HepG2 (cell line): ENCODE measurements at regions not wholly inside any gene's neighbourhood (a gene's known extent, or its start where the extent isn't known, plus 50 kb on each side); places are given as distances from the start of the nearest gene placed in this dataset.

Source experiments
- AHR ChIP-seq: IDR thresholded peaks from 2 replicates; pipeline ENCODE4 v1.6.1; 2018; ENCODE audit warnings: missing genetic modification reagents, missing compliant biosample characterization
- BCL3 ChIP-seq: sonication (generic); formaldehyde crosslinking; IDR thresholded peaks from 2 replicates; pipeline ENCODE4 v1.5.1; 2020; ENCODE audit warnings: mild to moderate bottlenecking, missing genetic modification reagents, moderate library complexity
- CHD2 ChIP-seq: IDR thresholded peaks from 2 replicates; pipeline ENCODE4 v1.6.1; 2011; ENCODE audit warnings: low read depth, low read length, improper control_type of control experiment
- HMGXB3 ChIP-seq: sonication (generic); formaldehyde crosslinking; IDR thresholded peaks from 2 replicates; pipeline ENCODE4 v1.4.0; 2020; ENCODE audit warnings: missing genetic modification reagents, borderline replicate concordance
- KDM2A ChIP-seq: sonication (generic); formaldehyde crosslinking; IDR thresholded peaks from 2 replicates; pipeline ENCODE4 v1.4.0; 2020; ENCODE audit warnings: low read depth, missing genetic modification reagents, borderline replicate concordance
- MXD4 ChIP-seq: IDR thresholded peaks from 2 replicates; pipeline ENCODE4 v1.6.1; 2016; ENCODE audit warnings: mild to moderate bottlenecking, missing biosample characterization, missing genetic modification reagents
- ONECUT2 ChIP-seq: sonication (generic); formaldehyde crosslinking; IDR thresholded peaks from 2 replicates; pipeline ENCODE4 v1.4.0; 2020; ENCODE audit warnings: missing genetic modification reagents
- PCBP2 ChIP-seq: fragments of 200-400 bp; formaldehyde crosslinking; optimal IDR thresholded peaks from 2 replicates; pipeline ENCODE3; 2018; ENCODE audit warnings: low read length, low read depth; ENCODE audit not compliant: poor library complexity, severe bottlenecking
- POGZ ChIP-seq: sonication (generic); formaldehyde crosslinking; IDR thresholded peaks from 2 replicates; pipeline ENCODE4 v1.4.0; 2020; ENCODE audit warnings: mild to moderate bottlenecking, missing genetic modification reagents
- SAFB2 ChIP-seq: sonication (generic); formaldehyde crosslinking; IDR thresholded peaks from 2 replicates; pipeline ENCODE4 v1.5.1; 2020; ENCODE audit warnings: missing genetic modification reagents, low read depth, mild to moderate bottlenecking, borderline replicate concordance
- SKIL ChIP-seq: sonication (generic); formaldehyde crosslinking; IDR thresholded peaks from 2 replicates; pipeline ENCODE4 v1.8.0; 2022; ENCODE audit warnings: missing genetic modification reagents, mild to moderate bottlenecking, moderate library complexity, borderline replicate concordance
- YEATS2 ChIP-seq: sonication (generic); formaldehyde crosslinking; IDR thresholded peaks from 2 replicates; pipeline ENCODE4 v1.4.0; 2020; ENCODE audit warnings: missing genetic modification reagents, borderline replicate concordance
- ZKSCAN5 ChIP-seq: sonication (generic); formaldehyde crosslinking; IDR thresholded peaks from 2 replicates; pipeline ENCODE4 v1.5.1; 2020; ENCODE audit warnings: mild to moderate bottlenecking, missing genetic modification reagents
- ZNF180 ChIP-seq: sonication (generic); formaldehyde crosslinking; IDR thresholded peaks from 2 replicates; pipeline ENCODE4 v1.4.0; 2020; ENCODE audit warnings: low read depth, missing genetic modification reagents, borderline replicate concordance
- ZNF510 ChIP-seq: sonication (generic); formaldehyde crosslinking; IDR thresholded peaks from 2 replicates; pipeline ENCODE4 v1.4.0; 2020; ENCODE audit warnings: low read depth, mild to moderate bottlenecking, missing genetic modification reagents
- ZNF550 ChIP-seq: sonication (generic); formaldehyde crosslinking; IDR thresholded peaks from 2 replicates; pipeline ENCODE4 v1.4.0; 2020; ENCODE audit warnings: mild to moderate bottlenecking, missing genetic modification reagents, borderline replicate concordance
- ZNF580 ChIP-seq: IDR thresholded peaks from 2 replicates; pipeline ENCODE4 v1.6.1; 2016; ENCODE audit warnings: low read depth, borderline replicate concordance
- ZNF652 ChIP-seq: IDR thresholded peaks from 2 replicates; pipeline ENCODE4 v1.6.1; 2016; ENCODE audit warnings: low read depth, borderline replicate concordance
- ZNF788 ChIP-seq: sonication (generic); formaldehyde crosslinking; IDR thresholded peaks from 2 replicates; pipeline ENCODE4 v1.5.0; 2020; ENCODE audit warnings: mild to moderate bottlenecking, missing genetic modification reagents, borderline replicate concordance
- ZNF816 ChIP-seq: sonication (generic); formaldehyde crosslinking; IDR thresholded peaks from 2 replicates; pipeline ENCODE4 v1.8.0; 2022; ENCODE audit warnings: missing genetic modification reagents, mild to moderate bottlenecking, borderline replicate concordance
- ZUFSP ChIP-seq: sonication (generic); formaldehyde crosslinking; IDR thresholded peaks from 2 replicates; pipeline ENCODE4 v1.9.0; 2021; ENCODE audit warnings: missing genetic modification reagents, mild to moderate bottlenecking, borderline replicate concordance

- no peak for TF ChIP-seq HMGXB3
- no peak for TF ChIP-seq SAFB2 (CRISPR knock-in tag)
- no peak for TF ChIP-seq ZKSCAN5 (CRISPR knock-in tag)
- no peak for TF ChIP-seq ZNF816
- no peak for TF ChIP-seq ZNF180 (CRISPR knock-in tag)
- peak; percentile 94 for TF ChIP-seq POGZ (CRISPR knock-in tag)
- no peak for TF ChIP-seq ZUFSP (CRISPR knock-in tag)
- TF ChIP-seq ZNF788 (CRISPR knock-in tag): peak; percentile 88; the same call in 1 of the 2 replicates
- TF ChIP-seq YEATS2: no peak
- TF ChIP-seq PCBP2: no peak
- peak; percentile 82; the same call in 1 of the 2 replicates for TF ChIP-seq KDM2A (CRISPR knock-in tag)
- no peak for TF ChIP-seq CHD2
- TF ChIP-seq SKIL (CRISPR knock-in tag): peak; percentile 82
- TF ChIP-seq ZNF580 (CRISPR knock-in tag): peak; percentile 93; the same call in 1 of the 2 replicates
- TF ChIP-seq ONECUT2 (CRISPR knock-in tag): peak; percentile 22; the same call in 1 of the 2 replicates
- TF ChIP-seq ZNF550 (CRISPR knock-in tag): no peak
- no peak; the same call in none of the 2 replicates for TF ChIP-seq MXD4
- TF ChIP-seq ZNF510: no peak
- TF ChIP-seq AHR: no peak
- no peak for TF ChIP-seq ZNF652 (CRISPR knock-in tag)
- no peak for TF ChIP-seq BCL3 (CRISPR knock-in tag)
These were observed 136.9 kb upstream of the ANKH start (continued) for GRCh38 chr5:15008476-15008875.
